ENCODE measurements at regions not wholly inside any gene's neighbourhood (a gene's known extent, or its start where the extent isn't known, plus 50 kb on each side); places are given as distances from the start of the nearest gene placed in this dataset.

DNA sequence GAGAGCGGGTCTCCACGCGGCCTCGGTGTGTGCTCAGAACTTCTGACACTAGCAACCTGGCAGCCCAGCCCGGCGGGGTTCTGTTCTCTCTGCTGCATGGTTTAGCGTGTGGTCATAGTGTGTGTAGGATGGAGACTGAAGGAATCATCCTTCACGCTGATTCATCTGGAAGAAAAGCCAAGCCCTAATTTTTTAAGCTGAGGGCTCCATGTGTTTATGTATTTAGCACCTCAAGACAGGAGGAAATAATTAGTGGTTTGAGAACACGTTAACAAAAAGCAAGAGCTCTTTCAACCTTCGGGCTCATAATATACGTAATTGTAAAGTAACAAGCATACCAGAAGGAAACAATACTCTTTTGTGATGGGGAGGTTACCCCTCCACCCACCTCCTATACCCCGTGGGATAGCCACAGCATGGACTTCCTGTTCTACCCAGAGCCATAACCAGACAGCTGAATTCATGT lies 504.6 kb upstream of the MKI67 start:
- TF ChIP-seq, protein P1, sequence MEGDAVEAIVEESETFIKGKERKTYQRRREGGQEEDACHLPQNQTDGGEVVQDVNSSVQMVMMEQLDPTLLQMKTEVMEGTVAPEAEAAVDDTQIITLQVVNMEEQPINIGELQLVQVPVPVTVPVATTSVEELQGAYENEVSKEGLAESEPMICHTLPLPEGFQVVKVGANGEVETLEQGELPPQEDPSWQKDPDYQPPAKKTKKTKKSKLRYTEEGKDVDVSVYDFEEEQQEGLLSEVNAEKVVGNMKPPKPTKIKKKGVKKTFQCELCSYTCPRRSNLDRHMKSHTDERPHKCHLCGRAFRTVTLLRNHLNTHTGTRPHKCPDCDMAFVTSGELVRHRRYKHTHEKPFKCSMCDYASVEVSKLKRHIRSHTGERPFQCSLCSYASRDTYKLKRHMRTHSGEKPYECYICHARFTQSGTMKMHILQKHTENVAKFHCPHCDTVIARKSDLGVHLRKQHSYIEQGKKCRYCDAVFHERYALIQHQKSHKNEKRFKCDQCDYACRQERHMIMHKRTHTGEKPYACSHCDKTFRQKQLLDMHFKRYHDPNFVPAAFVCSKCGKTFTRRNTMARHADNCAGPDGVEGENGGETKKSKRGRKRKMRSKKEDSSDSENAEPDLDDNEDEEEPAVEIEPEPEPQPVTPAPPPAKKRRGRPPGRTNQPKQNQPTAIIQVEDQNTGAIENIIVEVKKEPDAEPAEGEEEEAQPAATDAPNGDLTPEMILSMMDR (IDR thresholded peaks at IDR 0.05), result no peak
- no peak for TF ChIP-seq EZH2 (IDR thresholded peaks at IDR 0.05)
- TF ChIP-seq EZH2phosphoT487 (IDR thresholded peaks at IDR 0.05), result no peak
